IPS DF 6.9 (cell line): ENCODE measurements at regions not wholly inside any gene's neighbourhood (a gene's known extent, or its start where the extent isn't known, plus 50 kb on each side); places are given as distances from the start of the nearest gene placed in this dataset.

Experiments
- DNase-seq: peaks from one replicate; pipeline ENCODE4 v3.0.0-alpha.2; 2013; ENCODE audit warnings: low read depth, low spot score
- H3K27ac ChIP-seq: one replicate; pipeline ENCODE4 v1.5.1; 2013; ENCODE audit warnings: low read length, control low read depth
- H3K27me3 ChIP-seq: 2 replicates; pipeline ENCODE4 v1.6.1; 2013; ENCODE audit warnings: mild to moderate bottlenecking, low read length; ENCODE audit not compliant: control insufficient read depth, insufficient read depth
- H3K36me3 ChIP-seq: 2 replicates; pipeline ENCODE4 v1.6.1; 2013; ENCODE audit warnings: low read length; ENCODE audit not compliant: control insufficient read depth, insufficient read depth
- H3K4me1 ChIP-seq: 2 replicates; pipeline ENCODE4 v1.6.1; 2013; ENCODE audit warnings: low read length; ENCODE audit not compliant: control insufficient read depth, insufficient read depth
- H3K4me3 ChIP-seq: 2 replicates; pipeline ENCODE4 v1.5.1; 2013; ENCODE audit warnings: mild to moderate bottlenecking, low read length
- H3K9me3 ChIP-seq: 2 replicates; pipeline ENCODE4 v1.6.1; 2013; ENCODE audit warnings: low read length, inconsistent platforms; ENCODE audit not compliant: control insufficient read depth, insufficient read depth
- WGBS: extraction: QIAGEN DNeasy Blood & Tissue Kit; methylation state at CpG from one replicate; pipeline ENCODE4 v1.1.7; 2013; ENCODE audit warnings: mixed read lengths, missing lambda C conversion rate; ENCODE audit not compliant: insufficient read length, insufficient coverage; 5-methylcytosine and 5-hydroxymethylcytosine counted together

- Histone ChIP-seq H3K27ac (no peak overlapping the region), H3K4me1 (no peaks in the 10 kb centered on the region), H3K4me3 (no peak overlapping the region), H3K27me3 (no peaks in the 10 kb centered on the region), H3K9me3 (no peaks in the 10 kb centered on the region), H3K36me3 (no peaks in the 10 kb centered on the region)
- no CpG with 5 or more reads among the region's 1 CpG for WGBS
- DNase-seq: no peak
Measured at GRCh38 chr6:8760951-8761350, 325.6 kb upstream of the SLC35B3 start.

- no peaks in the 10 kb centered on the region for H3K27me3 ChIP-seq
- no peak for DNase-seq
- H3K36me3 ChIP-seq: no peaks in the 10 kb centered on the region
- no peaks in the 10 kb centered on the region for H3K4me1 ChIP-seq
- no peak overlapping the region for H3K4me3 ChIP-seq
- H3K27ac ChIP-seq: no peak overlapping the region
- no peaks in the 10 kb centered on the region for H3K9me3 ChIP-seq
- WGBS: no CpG with 5 or more reads among the region's 4 CpGs
Measured at GRCh38 chr6:8758412-8758811, 323.1 kb upstream of the SLC35B3 start.

GRCh38 chr6:8750627-8751026 is 315.3 kb upstream of the SLC35B3 start:
- no peak for DNase-seq
- no peaks in the 10 kb centered on the region for H3K9me3 ChIP-seq
- H3K27me3 ChIP-seq: no peaks in the 10 kb centered on the region
- H3K4me3 ChIP-seq: no peak overlapping the region
- H3K36me3 ChIP-seq: no peaks in the 10 kb centered on the region
- no CpG with 5 or more reads among the region's 4 CpGs for WGBS
- H3K4me1 ChIP-seq: no peaks in the 10 kb centered on the region
- H3K27ac ChIP-seq: no peak overlapping the region

- Histone ChIP-seq H3K4me3 (no peak overlapping the region), H3K9me3 (no peaks in the 10 kb centered on the region), H3K27ac (no peak overlapping the region), H3K36me3 (no peaks in the 10 kb centered on the region), H3K27me3 (no peaks in the 10 kb centered on the region), H3K4me1 (no peaks in the 10 kb centered on the region)
- DNase-seq: no peak
- WGBS: no CpG with 5 or more reads among the region's 1 CpG
Measured at GRCh38 chr6:8749465-8749864, 314.1 kb upstream of the SLC35B3 start.

GRCh38 chr6:8743170-8743745 is 307.9 kb upstream of the SLC35B3 start:
- H3K4me1 ChIP-seq: no peaks in the 10 kb centered on the region
- no peaks in the 10 kb centered on the region for H3K27me3 ChIP-seq
- H3K4me3 ChIP-seq: no peak overlapping the region
- H3K27ac ChIP-seq: no peak overlapping the region
- H3K36me3 ChIP-seq: no peaks in the 10 kb centered on the region
- H3K9me3 ChIP-seq: no peaks in the 10 kb centered on the region
- DNase-seq: no peak
- WGBS: no CpG with 5 or more reads among the region's 5 CpGs

GRCh38 chr6:8739454-8739853 is 304.1 kb upstream of the SLC35B3 start:
- DNase-seq: no peak
- no peak overlapping the region for H3K4me3 ChIP-seq
- H3K4me1 ChIP-seq: no peaks in the 10 kb centered on the region
- H3K36me3 ChIP-seq: no peaks in the 10 kb centered on the region
- H3K27ac ChIP-seq: no peak overlapping the region
- H3K9me3 ChIP-seq: no peaks in the 10 kb centered on the region
- H3K27me3 ChIP-seq: no peaks in the 10 kb centered on the region
- WGBS: no CpG with 5 or more reads among the region's 2 CpGs

- Histone ChIP-seq H3K4me3 (no peak overlapping the region), H3K4me1 (no peaks in the 10 kb centered on the region), H3K27me3 (no peaks in the 10 kb centered on the region), H3K36me3 (no peaks in the 10 kb centered on the region), H3K9me3 (no peaks in the 10 kb centered on the region), H3K27ac (no peak overlapping the region)
- WGBS: no CpG with 5 or more reads among the region's 2 CpGs
- DNase-seq: no peak
Measured at GRCh38 chr6:8738951-8739350, 303.6 kb upstream of the SLC35B3 start.

GRCh38 chr6:8736156-8736895 is 301.0 kb upstream of the SLC35B3 start:
- H3K4me3 ChIP-seq: no peak overlapping the region
- no peaks in the 10 kb centered on the region for H3K36me3 ChIP-seq
- no CpG with 5 or more reads among the region's 7 CpGs for WGBS
- H3K27me3 ChIP-seq: no peaks in the 10 kb centered on the region
- no peak overlapping the region for H3K27ac ChIP-seq
- H3K9me3 ChIP-seq: no peaks in the 10 kb centered on the region
- no peak for DNase-seq
- no peaks in the 10 kb centered on the region for H3K4me1 ChIP-seq

GRCh38 chr6:8733879-8734278 is 298.5 kb upstream of the SLC35B3 start:
- Histone ChIP-seq H3K27me3 (no peaks in the 10 kb centered on the region), H3K4me1 (no peaks in the 10 kb centered on the region), H3K4me3 (no peak overlapping the region), H3K9me3 (no peaks in the 10 kb centered on the region), H3K27ac (no peak overlapping the region), H3K36me3 (no peaks in the 10 kb centered on the region)
- no peak for DNase-seq
- WGBS: no CpG with 5 or more reads among the region's 5 CpGs

GRCh38 chr6:8731874-8732273 is 296.5 kb upstream of the SLC35B3 start:
- no peak for DNase-seq
- no CpG with 5 or more reads among the region's 2 CpGs for WGBS
- no peaks in the 10 kb centered on the region for H3K27me3 ChIP-seq
- H3K4me1 ChIP-seq: no peaks in the 10 kb centered on the region
- H3K27ac ChIP-seq: no peak overlapping the region
- H3K9me3 ChIP-seq: no peaks in the 10 kb centered on the region
- no peaks in the 10 kb centered on the region for H3K36me3 ChIP-seq
- H3K4me3 ChIP-seq: no peak overlapping the region
